GM18502 (cell line): ENCODE measurements at regions not wholly inside any gene's neighbourhood (a gene's known extent, or its start where the extent isn't known, plus 50 kb on each side); places are given as distances from the start of the nearest gene placed in this dataset.
"Not testable (repeated sequence)": the region's sequence is repeated elsewhere in the genome, so short reads cannot be mapped to it uniquely, and the experiment has no call there.

Experiments
- ATAC-seq: cut with Tn5 transposase; IDR thresholded peaks from one replicate; pipeline ENCODE4 v1.9.1; 2021; ENCODE audit warnings: mild to moderate bottlenecking; ENCODE audit not compliant: unreplicated experiment, poor library complexity

DNA sequence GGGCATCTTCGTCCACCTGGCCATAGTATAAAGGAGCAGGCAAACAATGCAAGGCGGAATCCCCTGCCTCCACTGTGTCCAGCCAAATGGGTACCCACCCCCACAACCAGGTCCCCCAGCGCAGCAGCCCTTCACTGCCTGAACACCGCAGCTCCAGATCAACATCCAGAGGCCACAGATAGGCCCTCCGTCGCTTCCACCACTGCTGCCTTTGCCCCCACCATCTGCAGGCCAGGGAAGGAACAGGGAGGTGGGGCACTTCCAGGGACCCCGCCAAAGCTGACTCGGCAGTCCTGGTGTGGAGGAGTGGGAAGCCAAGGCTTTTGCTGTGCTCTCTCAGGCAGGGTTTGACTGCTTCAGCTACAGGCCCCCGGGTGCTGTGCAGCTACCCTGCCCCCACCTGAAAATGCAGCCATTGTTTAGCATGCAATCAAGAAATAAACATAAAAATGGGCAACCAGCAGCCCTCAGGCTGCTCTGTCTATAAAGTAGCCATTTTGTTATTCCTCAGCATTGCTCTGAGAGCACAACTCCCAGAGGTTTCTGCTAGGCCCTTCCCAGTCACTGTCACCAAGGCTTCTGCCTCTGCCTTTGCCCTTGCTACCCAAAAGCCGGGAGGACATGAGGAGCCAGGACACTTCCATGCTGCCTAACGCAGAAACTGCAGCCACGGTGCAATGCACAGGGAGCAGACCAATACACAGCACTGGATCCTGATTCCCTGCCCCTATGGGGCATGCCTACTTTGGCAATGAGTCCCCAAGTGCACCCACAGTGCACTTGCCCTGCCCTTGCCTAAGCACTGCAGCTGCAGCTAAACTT is 733.2 kb upstream of the KLHL1 start:
- no peak for ATAC-seq

DNA sequence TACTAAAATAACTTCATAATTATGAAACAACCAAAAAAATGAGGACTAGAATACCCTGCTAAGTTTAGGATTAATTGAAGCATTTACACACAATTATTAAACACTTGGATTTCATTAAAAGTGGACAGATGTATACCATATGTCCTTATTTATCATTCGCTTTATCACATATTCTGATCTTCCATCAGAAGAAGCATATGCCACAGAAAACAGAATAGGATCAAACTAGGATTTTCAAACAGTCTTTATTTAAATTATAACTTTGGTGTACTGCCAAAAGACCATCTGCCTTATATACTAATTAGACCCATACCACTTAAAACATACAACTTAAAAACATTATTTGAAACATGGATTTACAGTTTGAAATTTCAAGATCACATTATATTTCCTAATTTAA is 727.1 kb upstream of the KLHL1 start:
- ATAC-seq = no peak

DNA sequence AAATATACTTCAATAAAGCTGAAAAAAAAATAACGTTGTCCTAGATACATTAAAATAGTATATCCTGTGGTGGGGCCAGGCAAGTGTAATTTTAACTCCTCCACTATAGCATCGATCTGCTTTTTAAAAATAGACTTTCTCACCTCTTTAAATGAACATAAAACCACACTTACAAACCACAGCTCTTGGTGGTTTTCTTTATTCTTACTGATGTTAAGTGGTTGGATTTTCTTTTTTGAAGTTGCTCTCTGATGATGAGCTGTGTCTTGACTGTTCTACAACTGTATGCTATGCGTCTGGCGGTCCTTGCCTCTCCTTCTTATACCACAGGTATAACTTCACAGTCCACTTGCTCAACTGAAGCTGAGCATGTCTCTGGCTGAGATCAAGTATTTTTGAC is 721.5 kb upstream of the KLHL1 start:
- peak; percentile 67 for ATAC-seq

DNA sequence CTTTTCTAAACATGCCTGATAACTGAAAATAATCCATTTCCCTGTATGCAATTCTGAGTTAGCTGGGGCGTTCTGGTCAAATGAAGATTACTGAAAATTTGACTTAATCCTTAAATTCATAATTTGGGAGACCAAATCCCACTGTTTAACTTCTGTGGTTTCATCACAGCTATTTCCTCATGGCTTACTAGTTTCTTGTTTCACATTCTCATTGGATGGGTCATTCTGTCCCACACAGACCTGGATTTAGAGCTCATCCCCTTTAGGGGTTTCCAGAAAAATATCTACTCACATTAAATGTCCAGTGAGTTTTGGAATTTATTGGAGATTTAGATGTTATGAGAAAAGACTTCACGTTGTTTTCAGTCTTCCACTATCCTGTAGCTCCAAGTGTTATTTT is 709.3 kb upstream of the KLHL1 start:
- ATAC-seq = no peak

DNA sequence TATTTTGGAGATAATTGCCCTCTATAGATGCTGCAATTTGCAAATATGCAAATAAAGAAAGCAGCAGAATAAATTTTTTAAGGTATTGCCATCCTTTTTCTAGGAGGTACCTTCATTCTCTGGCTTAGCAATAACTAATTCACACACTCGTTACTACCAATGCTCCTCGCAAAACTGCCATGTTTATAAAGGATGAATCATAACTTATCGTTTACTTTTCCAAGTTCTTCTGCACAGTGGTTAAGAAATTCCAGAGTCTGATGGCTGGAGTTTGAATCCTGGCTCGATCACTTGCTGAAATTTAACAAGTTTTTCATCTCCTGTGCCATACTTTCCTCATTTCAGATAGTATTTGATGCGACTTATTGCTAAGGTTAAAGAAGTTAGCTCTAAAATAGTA is 708.6 kb upstream of the KLHL1 start:
- no peak for ATAC-seq

DNA sequence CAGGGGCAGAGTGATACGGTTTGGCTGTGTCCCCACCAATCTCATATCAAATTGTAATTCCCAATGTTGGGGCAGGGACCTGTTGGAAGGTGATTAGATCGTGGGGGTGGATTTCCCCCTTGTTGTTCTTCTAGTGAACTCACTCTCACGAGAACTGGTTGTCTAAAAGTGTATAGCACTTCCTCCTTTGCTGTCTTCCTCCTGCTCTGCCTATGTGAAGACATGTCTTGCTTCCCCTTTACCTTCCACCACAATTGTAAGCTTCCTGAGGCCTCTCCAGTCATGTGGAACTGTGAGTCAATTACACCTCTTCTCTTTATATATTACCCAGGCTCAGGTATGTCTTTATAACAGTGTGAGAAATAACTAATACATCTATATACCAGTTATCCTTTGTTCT is 706.4 kb upstream of the KLHL1 start:
- no peak for ATAC-seq

DNA sequence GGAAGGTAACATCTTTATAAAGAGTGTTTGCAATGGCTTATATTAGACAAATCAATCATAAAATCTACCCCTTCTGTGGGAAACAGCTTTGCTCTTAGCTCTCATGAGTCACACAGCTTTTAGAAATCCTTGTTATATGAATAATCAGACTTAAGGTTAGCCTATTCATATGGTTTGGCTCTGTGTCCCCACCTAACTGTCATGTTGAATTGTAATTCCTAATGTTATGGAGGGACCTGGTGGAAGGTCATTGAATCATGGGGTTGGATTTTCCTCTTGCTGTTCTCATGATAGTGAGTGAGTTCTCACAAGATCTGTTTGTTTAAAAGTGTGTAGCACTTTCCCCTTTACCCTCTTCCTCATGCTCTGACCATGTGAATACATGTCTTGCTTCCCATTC is 704.2 kb upstream of the KLHL1 start:
- no peak for ATAC-seq

DNA sequence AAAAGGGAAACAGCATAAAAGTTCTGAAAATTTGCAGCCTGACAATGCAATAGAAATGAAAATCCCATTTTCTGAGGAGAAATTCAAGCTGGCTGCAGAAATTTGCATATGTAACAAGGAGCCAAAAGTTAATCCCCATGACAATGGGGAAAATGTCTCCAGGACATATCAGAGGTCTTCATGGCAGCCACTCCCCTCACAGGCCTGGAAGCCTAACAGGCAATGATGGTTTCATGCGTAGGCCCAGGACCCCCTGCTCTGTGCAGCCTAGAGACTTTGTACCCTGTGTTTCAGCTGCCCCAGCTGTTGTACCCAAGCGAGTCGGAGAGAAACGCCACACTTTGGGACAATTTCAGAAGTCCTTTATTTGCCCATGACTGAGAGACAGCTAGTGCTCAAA is 701.3 kb upstream of the KLHL1 start:
- no peak for ATAC-seq

DNA sequence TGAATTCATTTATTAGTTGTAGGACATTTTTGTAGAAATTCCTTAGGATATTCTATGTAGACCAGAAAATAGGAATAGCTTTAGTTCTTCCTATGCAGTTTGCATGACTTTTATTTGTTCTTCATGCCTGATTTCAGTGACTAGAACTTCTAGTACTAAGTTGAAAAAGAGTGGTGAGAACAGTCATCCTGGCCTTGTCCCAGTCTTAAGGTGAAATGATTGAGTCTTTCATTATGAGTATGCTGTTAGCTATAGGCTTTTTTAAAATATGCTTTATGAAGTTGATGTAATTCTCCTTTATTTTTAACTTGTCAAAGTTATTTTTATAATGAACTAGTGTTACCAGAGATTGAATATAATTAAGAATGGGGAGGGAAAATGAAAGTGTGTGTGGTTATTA is 690.1 kb upstream of the KLHL1 start:
- no peak for ATAC-seq

DNA sequence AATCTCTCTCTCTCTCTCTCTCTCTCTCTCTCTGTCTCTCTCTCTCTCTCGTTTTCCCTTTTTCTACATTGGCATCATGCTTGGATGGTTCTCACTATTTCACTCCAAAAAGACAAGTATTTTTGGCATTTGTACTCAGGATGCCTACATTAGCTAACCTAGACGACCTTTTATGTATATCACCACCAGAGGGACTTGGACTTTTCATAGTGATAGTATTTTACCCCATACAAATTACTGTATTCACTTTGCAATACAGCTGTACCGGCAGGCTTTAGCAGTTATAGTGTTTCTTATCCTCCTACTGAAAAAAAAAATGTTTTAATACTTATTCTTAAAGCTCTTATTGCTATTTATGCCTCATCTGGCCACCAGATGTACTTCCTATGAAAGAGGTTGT is 687.2 kb upstream of the KLHL1 start:
- ATAC-seq = no peak

DNA sequence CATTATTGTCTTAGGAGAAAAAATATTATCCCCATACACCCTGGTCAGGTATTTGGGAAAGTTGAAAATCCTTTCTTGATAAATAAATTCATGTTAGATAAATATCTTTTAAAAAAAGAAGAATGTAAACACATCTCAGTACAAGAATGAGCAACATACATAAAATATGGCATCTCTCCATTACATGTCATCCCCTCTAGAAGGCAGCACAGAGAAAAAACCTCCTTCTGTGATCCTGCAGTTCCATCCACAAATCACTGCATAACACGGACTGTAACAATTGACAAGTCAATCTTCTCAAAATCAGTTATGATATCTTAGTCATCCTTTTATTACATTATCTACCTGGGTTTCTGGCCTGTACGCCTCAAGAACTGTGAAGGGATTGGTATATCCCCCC is 683.9 kb upstream of the KLHL1 start:
- ATAC-seq = no peak

DNA sequence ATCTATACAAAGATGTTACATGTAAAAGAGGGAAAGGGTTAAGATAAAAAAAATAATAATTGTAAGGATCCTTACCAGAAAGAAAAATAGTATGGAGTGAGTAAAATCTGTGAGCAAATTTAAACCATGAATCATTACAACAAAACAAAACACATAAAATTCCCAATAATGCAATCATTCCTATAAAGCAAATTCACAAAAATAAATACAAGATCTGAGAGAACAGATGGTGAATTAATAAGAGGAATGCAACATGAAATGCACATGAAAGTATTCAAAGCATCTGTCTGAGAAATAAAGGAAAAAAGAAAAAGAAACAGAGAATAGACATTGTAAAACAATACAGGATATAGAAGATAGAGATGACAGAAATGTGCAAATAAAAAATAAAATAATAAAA is 681.5 kb upstream of the KLHL1 start:
- no peak for ATAC-seq

DNA sequence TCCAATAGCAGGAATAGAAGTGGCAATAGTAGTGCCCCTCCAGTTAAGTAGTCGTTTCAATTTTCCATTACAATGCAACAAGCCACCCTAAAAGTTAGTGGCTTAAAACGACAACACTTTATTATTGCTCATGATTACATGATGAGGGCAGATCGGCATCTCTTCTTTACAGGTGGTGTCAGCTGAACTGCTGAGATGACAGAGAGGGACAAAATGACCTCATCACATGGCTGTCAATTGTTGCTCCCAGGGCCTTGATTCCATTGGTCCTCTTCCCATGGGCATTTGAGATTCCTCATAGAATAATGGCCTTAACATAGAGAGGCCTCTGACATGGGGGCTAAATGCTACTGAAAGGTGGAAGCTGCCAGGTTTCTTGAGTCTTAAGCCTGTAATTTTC is 679.8 kb upstream of the KLHL1 start:
- ATAC-seq = no peak

DNA sequence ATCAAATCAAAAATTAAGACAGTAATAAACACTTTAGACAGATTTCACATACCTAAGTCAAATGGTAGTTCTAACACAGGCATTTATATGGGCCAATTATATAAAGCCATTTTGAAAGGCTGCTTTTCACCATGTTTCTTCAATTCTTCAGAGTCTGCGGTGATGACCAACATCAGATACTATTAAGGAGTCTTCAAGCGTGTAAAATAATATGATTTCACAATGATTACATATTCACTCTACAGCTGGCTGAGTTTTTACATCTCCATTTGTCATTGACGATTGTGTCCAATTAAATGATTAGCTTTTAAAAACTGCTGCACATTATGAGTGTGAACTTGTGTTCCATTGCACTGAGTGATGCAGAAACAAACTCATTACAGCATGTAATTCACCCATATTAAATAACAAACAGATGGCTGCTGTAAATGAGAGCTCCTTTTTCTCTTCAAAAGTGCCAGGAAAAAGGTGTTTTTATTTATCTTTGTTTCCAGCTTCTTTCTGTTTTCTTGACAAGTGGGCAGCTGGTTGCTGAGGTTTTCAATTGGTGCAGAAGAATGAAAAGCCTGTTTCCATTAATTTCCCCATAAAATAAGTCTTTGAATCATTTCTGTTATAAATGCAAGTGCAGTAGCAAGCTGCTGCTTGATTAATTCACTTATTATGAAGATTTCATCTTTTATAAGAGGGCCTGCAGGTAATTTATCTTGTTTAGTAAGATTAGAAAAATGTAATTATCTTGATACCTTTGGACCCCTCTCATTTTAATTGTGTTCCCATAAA is 676.1 kb upstream of the KLHL1 start:
- ATAC-seq = no peak

DNA sequence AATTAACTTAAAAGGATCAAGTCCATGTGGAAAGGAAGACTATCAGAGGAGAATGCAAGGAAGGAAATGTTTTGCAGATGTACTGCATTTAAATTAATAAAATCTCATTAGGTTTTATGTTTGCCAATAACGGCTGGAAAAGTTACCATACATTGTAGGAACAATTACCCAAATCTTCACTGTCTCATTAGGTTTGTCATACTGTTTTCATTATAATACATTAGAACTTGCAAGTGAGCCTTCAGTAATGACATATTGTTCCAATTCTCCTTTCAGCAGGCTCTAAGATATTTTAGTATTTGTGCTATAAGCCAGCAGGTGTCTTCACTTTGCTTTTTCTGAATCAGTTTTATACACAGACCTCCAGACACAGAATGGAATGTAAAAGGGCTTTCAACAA is 661.6 kb upstream of the KLHL1 start:
- ATAC-seq = no peak

DNA sequence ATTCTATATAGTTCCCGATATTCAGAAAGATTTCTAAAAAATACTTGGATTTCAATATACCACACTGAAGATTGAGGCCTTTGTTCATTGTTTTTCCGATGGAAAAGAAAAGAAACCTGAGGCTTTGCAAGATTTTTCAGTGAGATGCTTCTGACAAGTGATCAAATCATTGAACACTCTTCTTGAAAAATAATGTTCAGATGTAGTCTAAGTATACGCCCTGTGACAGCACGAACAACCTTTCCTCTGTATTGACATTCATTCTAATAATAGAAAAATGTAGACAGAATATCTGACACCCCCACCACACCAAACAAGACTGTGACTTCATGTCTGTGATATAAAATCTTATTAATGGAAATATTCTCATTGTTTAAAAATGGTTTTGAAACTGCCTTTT is 650.7 kb upstream of the KLHL1 start:
- ATAC-seq = no peak

DNA sequence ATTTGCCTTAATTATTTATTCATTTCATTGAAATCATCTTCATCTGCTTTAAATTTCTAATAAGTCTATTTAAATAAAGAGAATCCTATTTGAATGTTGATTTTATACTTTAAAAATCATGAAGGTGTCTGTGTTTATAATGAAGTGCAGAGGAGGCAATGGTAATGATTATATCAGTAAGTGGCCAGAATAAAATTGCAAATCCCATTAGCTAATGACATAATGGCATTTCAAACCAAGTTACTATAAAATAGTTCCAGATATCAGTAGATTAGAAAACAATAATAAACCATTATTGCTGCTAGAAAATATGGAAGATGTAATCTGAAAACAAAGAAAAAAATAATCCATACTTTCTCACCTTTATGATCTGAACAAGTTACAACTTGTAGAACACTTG is 647.8 kb upstream of the KLHL1 start:
- no peak for ATAC-seq

DNA sequence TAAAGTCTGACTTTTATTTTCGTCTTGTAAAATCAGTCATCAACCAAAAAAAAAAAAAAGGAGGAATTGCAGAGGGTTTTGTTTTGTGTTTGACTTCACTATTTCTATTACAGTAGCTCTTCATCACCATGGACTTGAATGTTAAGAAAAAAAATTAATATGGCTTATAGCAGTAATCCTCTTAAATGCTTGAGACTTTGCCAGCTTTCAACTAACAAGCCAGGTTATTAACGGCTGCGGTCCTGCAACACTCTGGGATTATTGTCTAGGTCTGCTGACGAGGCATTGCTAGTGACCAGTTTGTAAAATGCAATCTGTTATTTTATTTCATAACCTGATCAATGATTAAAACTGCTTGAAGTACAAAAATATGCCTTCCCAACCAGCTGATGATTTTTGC is 647.2 kb upstream of the KLHL1 start:
- no peak for ATAC-seq

DNA sequence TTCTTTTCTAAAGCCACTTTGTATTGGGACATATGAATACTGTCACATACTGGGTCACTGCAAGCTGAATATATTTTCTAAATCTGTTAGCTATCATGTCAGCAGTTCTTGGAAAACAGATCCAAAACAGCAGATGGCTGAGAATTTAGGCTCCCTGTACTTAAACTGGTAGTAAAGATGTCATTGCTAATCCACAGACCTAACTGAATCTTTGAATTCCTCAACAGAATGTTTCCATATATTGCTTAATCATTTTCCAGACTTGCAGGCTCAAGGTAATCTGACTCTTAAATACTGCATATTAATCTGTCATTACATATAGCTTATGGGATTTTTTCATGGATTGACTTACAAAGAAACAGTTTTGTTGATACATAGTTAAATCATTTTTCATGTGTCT is 639.0 kb upstream of the KLHL1 start:
- ATAC-seq = no peak

DNA sequence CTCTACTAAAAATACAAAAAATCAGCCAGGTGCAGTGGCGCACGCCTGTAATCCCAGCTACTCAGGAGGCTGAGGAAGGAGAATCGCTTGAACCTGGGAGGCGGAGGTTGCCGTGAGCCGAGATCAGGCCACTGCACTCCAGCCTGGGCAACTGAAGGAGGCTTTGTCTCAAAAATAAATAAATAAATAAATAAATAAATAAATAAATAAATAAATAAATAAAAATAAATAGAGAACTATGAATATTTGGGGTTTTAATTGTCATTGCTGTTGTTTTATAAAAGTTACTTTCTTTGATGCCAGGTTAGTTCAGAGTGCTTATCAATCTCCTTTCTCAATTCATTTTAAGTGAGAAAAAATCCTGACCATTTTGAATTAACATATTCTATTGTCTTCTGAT is 638.2 kb upstream of the KLHL1 start:
- ATAC-seq = not testable (repeated sequence)

DNA sequence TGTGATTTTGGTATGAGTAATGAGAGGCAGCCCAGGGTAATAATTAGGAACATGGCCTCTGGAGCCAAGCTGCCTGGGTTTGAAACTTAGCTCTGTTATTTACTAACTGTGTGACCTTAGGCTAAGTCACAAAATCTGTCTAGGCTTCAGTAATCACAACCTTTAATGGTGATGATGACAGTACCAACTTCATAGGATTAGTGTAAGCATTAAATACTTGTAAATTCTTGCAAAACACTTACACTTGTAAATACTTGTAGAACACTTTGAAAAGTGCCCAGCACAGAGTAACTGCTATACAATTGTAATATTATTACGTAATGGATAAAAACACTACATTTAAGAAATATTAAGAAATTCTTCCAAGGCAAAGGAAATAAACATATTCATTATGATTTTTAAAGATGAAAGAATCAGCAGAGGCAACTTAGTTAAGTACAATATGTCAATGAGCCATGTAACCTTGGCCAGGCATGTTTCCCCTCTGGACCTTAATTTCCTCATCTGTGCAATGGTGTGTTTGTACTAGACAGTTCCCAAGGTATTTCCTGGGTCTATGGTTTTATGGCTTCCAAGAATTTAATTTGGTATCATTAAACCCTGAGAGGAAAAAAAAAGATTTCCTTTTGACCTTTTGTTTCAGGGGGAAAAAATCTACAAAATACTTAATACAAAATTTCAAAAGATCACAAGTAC is 628.5 kb upstream of the KLHL1 start:
- no peak for ATAC-seq
